ENCODE measurements at regions not wholly inside any gene's neighbourhood (a gene's known extent, or its start where the extent isn't known, plus 50 kb on each side); places are given as distances from the start of the nearest gene placed in this dataset.

DNA sequence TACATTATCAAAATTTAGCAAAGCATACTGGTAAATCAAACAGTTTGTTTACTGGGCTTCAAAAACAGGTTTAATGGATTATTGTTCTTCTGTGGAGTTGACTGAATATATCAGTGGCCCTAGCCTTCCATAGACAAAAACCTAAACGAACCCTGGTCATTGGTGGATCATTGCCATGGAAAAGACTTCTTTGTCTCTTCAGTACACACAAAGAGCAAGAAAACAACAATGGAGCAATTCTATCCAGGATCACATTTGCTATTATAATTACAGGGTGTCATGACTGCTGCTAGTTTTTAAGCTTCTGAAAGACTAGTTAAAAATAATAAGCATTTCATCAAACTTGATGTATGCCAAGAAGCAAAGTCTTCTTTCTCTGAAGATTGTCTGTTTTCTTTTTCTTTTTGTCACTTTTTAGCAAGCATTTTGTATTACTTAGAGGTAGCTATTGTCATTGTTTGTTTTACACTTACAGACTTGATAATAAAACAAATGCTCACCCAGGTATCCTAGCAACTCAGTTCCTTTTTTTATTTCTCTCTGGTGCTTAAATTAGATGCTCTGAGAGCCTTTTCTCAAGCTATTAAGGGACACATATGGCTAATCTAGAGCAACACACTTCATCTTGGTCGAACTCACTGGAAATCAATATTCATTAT, 1228.7 kb upstream of the DDX18 start:
- in situ Hi-C loops (cut with HindIII; ENCODE audit: low sequenced_read_pairs), result no loop called here
- TF ChIP-seq, protein P1, sequence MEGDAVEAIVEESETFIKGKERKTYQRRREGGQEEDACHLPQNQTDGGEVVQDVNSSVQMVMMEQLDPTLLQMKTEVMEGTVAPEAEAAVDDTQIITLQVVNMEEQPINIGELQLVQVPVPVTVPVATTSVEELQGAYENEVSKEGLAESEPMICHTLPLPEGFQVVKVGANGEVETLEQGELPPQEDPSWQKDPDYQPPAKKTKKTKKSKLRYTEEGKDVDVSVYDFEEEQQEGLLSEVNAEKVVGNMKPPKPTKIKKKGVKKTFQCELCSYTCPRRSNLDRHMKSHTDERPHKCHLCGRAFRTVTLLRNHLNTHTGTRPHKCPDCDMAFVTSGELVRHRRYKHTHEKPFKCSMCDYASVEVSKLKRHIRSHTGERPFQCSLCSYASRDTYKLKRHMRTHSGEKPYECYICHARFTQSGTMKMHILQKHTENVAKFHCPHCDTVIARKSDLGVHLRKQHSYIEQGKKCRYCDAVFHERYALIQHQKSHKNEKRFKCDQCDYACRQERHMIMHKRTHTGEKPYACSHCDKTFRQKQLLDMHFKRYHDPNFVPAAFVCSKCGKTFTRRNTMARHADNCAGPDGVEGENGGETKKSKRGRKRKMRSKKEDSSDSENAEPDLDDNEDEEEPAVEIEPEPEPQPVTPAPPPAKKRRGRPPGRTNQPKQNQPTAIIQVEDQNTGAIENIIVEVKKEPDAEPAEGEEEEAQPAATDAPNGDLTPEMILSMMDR (IDR thresholded peaks at IDR 0.05; ENCODE audit: low read depth, low read length), result no peak
- DNase-seq (ENCODE audit: low read depth, low spot score), result no peak
- H3K4me3 ChIP-seq (ENCODE audit: low read depth, low read length), result no peak overlapping the region

DNA sequence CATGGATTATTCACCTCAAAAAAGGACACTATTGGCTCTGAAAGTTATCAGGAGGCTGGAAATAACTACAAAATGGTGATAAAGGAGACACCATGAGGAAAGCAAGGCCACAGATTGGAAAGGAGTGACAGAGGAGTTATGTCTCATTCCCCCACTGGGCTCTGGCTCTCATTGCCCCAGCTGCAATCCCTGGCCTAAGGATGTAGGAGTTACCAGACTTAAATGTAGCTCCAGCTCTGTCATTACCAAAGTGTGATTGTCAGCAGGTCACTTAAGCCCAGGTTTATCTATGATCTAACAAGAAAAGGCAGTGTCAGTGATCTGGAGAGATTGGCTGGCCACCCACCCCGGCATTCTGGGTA, 1228.2 kb upstream of the DDX18 start:
- in situ Hi-C loops (cut with HindIII; ENCODE audit: low sequenced_read_pairs), result no loop called here
- TF ChIP-seq, protein P1 (IDR thresholded peaks at IDR 0.05; ENCODE audit: low read depth, low read length), result no peak
- DNase-seq (ENCODE audit: low read depth, low spot score), result no peak
- H3K4me3 ChIP-seq (ENCODE audit: low read depth, low read length), result no peak overlapping the region
